Neural cell (in vitro differentiated cells): ENCODE measurements at regions not wholly inside any gene's neighbourhood (a gene's known extent, or its start where the extent isn't known, plus 50 kb on each side); places are given as distances from the start of the nearest gene placed in this dataset.
"Not testable (repeated sequence)": the region's sequence is repeated elsewhere in the genome, so short reads cannot be mapped to it uniquely, and the experiment has no call there.

Experiments used
- H2AFZ ChIP-seq: fragments of 200-600, 300-800 bp; sonication (generic), shearing (Covaris generic); 2 replicates; pipeline ENCODE4 v1.6.0; 2014; ENCODE audit warnings: low read depth, mild to moderate bottlenecking, antibody characterized with exemption, low read length, moderate library complexity
- H3F3A ChIP-seq: fragments of 200-600 bp; shearing (Covaris generic); 2 replicates; pipeline ENCODE4 v1.6.1; 2016; ENCODE audit warnings: mild to moderate bottlenecking, moderate library complexity, mixed read lengths, antibody characterized with exemption, low read length; ENCODE audit not compliant: insufficient read depth, poor library complexity, severe bottlenecking
- H3K27ac ChIP-seq: fragments of 200-600, 300-800 bp; sonication (generic), shearing (Covaris generic); 2 replicates; pipeline ENCODE4 v1.5.1; 2014; ENCODE audit warnings: mild to moderate bottlenecking, low read length, moderate library complexity
- H3K27me3 ChIP-seq: fragments of 300-800, 200-600 bp; sonication (generic), shearing (Covaris generic); 2 replicates; pipeline ENCODE4 v1.6.0; 2014; ENCODE audit warnings: mild to moderate bottlenecking, low read depth, low read length, moderate library complexity; ENCODE audit not compliant: insufficient read depth
- H3K36me3 ChIP-seq: fragments of 300-800, 200-600 bp; sonication (generic), shearing (Covaris generic); 2 replicates; pipeline ENCODE4 v1.5.1; 2014; ENCODE audit warnings: mild to moderate bottlenecking, antibody characterized with exemption, low read length, moderate library complexity; ENCODE audit not compliant: insufficient read depth
- H3K4me2 ChIP-seq: fragments of 300-800, 200-600 bp; sonication (generic), shearing (Covaris generic); 2 replicates; pipeline ENCODE4 v1.6.0; 2014; ENCODE audit warnings: mild to moderate bottlenecking, low read length
- H3K4me3 ChIP-seq: fragments of 300-800, 200-600 bp; sonication (generic), shearing (Covaris generic); 2 replicates; pipeline ENCODE4 v1.5.1; 2014; ENCODE audit warnings: mild to moderate bottlenecking, low read length, moderate library complexity
- H3K79me2 ChIP-seq: fragments of 200-600 bp; shearing (Covaris generic); replicated peaks from 2 replicates; pipeline ENCODE4 v1.6.0; 2014; ENCODE audit warnings: mild to moderate bottlenecking, low read length, moderate library complexity; ENCODE audit not compliant: insufficient read depth
- H3K9ac ChIP-seq: fragments of 300-800, 200-600 bp; sonication (generic), shearing (Covaris generic); 2 replicates; pipeline ENCODE4 v1.6.1; 2016; ENCODE audit warnings: mild to moderate bottlenecking, low read length, mixed read lengths
- H3K9me2 ChIP-seq: fragments of 200-600 bp; shearing (Covaris generic); 2 replicates; pipeline ENCODE4 v1.6.1; 2016; ENCODE audit warnings: mild to moderate bottlenecking, low read length, mixed read lengths; ENCODE audit not compliant: insufficient read depth
- H3K9me3 ChIP-seq: fragments of 200-600, 300-800 bp; sonication (generic), shearing (Covaris generic); 2 replicates; pipeline ENCODE4 v1.6.1; 2016; ENCODE audit warnings: mild to moderate bottlenecking, mixed run types, low read length, moderate library complexity, mixed read lengths
- H4K20me1 ChIP-seq: fragments of 200-600 bp; shearing (Covaris generic); 2 replicates; pipeline ENCODE4 v1.6.1; 2016; ENCODE audit warnings: mild to moderate bottlenecking, mixed run types; ENCODE audit not compliant: insufficient read depth
- EP300 ChIP-seq: fragments of 450-650 bp; conservative IDR thresholded peaks from 2 replicates; pipeline ENCODE4 v1.6.1; 2014; ENCODE audit warnings: antibody characterized with exemption, mild to moderate bottlenecking, moderate library complexity; ENCODE audit not compliant: poor library complexity, severe bottlenecking
- EZH2 ChIP-seq: fragments of 200-600, 300-800 bp; shearing (Covaris generic), sonication (generic); IDR thresholded peaks from 2 replicates; pipeline ENCODE4 v1.6.1; 2014; ENCODE audit warnings: antibody characterized with exemption, low read length, borderline replicate concordance, mild to moderate bottlenecking; ENCODE audit not compliant: insufficient read depth, poor library complexity, severe bottlenecking
- MXI1 ChIP-seq: fragments of 450-650 bp; conservative IDR thresholded peaks from 2 replicates; pipeline ENCODE4 v1.6.1; 2014; ENCODE audit warnings: antibody characterized with exemption, mild to moderate bottlenecking; ENCODE audit not compliant: poor library complexity, severe bottlenecking
- POLR2AphosphoS5 ChIP-seq: IDR thresholded peaks from 2 replicates; pipeline ENCODE4 v1.6.1; 2012
- RAD21 ChIP-seq: fragments of 450-650 bp; conservative IDR thresholded peaks from 2 replicates; pipeline ENCODE4 v1.6.1; 2014; ENCODE audit warnings: antibody characterized with exemption, mild to moderate bottlenecking, moderate library complexity
- REST ChIP-seq: IDR thresholded peaks from 2 replicates; pipeline ENCODE4 v1.6.1; 2012; ENCODE audit warnings: borderline replicate concordance
- SMC3 ChIP-seq: fragments of 450-650 bp; conservative IDR thresholded peaks from 2 replicates; pipeline ENCODE4 v1.6.1; 2014; ENCODE audit warnings: antibody characterized with exemption, mild to moderate bottlenecking, moderate library complexity; ENCODE audit not compliant: poor library complexity
- TAF1 ChIP-seq: IDR thresholded peaks from 2 replicates; pipeline ENCODE4 v1.6.1; 2012; ENCODE audit warnings: low read depth
- TF ChIP-seq, protein P1 (sequence below): fragments of 450-650 bp; IDR thresholded peaks from 2 replicates; pipeline ENCODE4 v1.5.1; 2014; ENCODE audit warnings: antibody characterized with exemption, mild to moderate bottlenecking, moderate library complexity; ENCODE audit not compliant: poor library complexity, severe bottlenecking

DNA sequence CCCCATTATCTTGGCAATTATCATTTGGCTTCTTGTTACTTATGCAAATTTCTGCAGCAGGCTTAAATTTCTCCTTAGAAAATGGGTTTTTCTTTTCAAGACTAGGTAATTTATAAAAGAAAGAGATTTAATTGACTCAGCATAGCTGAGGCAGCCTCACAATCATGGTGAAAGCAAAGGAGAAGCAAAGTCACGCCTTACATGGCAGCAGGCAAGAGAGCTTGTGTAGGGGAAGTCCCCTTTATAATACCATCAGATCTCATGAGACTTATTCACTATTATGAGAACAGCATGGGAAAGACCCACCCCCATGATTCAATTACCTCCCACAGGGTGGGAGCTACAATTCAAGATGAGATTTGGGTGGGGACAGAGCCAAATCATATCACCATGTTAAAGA is 158.3 kb upstream of the NRBF2 start:
- not testable (repeated sequence) for H3K36me3 ChIP-seq

DNA sequence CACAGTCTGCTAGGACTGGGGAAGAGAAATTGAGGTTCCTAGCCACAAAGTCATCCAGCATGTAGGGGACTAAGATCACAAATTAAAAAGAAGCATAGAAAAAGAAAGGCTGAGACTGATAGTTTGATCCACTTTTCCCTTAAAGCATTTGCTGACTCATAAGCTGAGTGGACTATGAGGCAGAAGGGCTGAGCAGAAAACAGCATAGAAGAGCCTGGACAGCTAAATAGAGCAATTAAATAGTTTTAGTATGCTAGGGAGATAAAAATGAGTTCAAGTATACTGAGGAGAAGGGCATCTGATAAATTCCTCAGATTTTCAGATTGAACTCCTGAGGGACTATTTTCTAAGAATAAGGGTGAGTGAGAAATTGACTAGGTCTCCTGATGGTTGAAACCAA is 155.9 kb upstream of the EGR2 start:
- no peak overlapping the region for H3K4me2 ChIP-seq

More for the DNA sequence above, 158.3 kb upstream of the NRBF2 start:
- H3K9me3 ChIP-seq, H3K4me2 ChIP-seq, H3K4me3 ChIP-seq, H3K9me2 ChIP-seq, H4K20me1 ChIP-seq, H3K27ac ChIP-seq, H3F3A ChIP-seq, H3K27me3 ChIP-seq, H2AFZ ChIP-seq, H3K79me2 ChIP-seq, H3K9ac ChIP-seq: not testable (repeated sequence)

DNA sequence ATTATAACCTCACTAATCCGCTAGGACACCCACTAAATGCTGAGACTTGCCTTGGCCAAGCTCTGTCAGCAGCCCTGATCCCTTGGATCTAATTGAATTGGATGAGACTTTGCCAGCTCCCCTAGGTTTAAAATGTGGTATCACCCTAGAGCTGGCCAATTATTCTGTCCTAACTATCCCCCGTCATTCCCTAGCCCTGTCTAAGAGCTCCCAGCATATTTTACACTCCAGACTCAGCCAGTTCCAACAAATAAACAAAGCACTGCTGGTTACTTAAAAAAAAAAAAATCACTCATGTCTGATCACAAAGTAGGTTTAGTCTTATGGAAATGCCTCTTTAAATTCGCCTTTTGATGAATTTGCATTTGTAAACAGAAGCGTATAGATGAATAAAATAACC is 147.9 kb upstream of the EGR2 start:
- H3K9me3 ChIP-seq = no peaks in the 10 kb centered on the region
- TF ChIP-seq SMC3 (no peak), TAF1 (no peak), EZH2 (no peak), RAD21 (no peak), MXI1 (no peak), REST (no peak), POLR2AphosphoS5 (no peak), EP300 (no peak)
- TF ChIP-seq, protein P1, sequence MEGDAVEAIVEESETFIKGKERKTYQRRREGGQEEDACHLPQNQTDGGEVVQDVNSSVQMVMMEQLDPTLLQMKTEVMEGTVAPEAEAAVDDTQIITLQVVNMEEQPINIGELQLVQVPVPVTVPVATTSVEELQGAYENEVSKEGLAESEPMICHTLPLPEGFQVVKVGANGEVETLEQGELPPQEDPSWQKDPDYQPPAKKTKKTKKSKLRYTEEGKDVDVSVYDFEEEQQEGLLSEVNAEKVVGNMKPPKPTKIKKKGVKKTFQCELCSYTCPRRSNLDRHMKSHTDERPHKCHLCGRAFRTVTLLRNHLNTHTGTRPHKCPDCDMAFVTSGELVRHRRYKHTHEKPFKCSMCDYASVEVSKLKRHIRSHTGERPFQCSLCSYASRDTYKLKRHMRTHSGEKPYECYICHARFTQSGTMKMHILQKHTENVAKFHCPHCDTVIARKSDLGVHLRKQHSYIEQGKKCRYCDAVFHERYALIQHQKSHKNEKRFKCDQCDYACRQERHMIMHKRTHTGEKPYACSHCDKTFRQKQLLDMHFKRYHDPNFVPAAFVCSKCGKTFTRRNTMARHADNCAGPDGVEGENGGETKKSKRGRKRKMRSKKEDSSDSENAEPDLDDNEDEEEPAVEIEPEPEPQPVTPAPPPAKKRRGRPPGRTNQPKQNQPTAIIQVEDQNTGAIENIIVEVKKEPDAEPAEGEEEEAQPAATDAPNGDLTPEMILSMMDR = no peak
- no peaks in the 10 kb centered on the region for H3F3A ChIP-seq
- no peaks in the 10 kb centered on the region for H3K36me3 ChIP-seq
- H3K27ac ChIP-seq = no peak overlapping the region
- no peaks in the 10 kb centered on the region for H3K9me2 ChIP-seq
- no peak overlapping the region for H3K9ac ChIP-seq
- no peaks in the 10 kb centered on the region for H3K79me2 ChIP-seq
- H4K20me1 ChIP-seq = no peaks in the 10 kb centered on the region
- no peak overlapping the region for H3K4me3 ChIP-seq
- no peak overlapping the region for H3K4me2 ChIP-seq
- H2AFZ ChIP-seq = no peak overlapping the region
- no peaks in the 10 kb centered on the region for H3K27me3 ChIP-seq

More for the DNA sequence above, 155.9 kb upstream of the EGR2 start:
- no peaks in the 10 kb centered on the region for H4K20me1 ChIP-seq
- TF ChIP-seq TAF1 (no peak), SMC3 (no peak), EZH2 (no peak), MXI1 (no peak)
- TF ChIP-seq, protein P1 = no peak
- H3K4me3 ChIP-seq = no peak overlapping the region
- no peaks in the 10 kb centered on the region for H3K27me3 ChIP-seq
- no peak overlapping the region for H3K9ac ChIP-seq
- no peaks in the 10 kb centered on the region for H3F3A ChIP-seq
- no peak overlapping the region for H3K27ac ChIP-seq
- no peak overlapping the region for H2AFZ ChIP-seq
- no peaks in the 10 kb centered on the region for H3K36me3 ChIP-seq
- peaks cover 5% of the 10 kb centered on the region for H3K9me3 ChIP-seq
- no peaks in the 10 kb centered on the region for H3K9me2 ChIP-seq
- H3K79me2 ChIP-seq = no peaks in the 10 kb centered on the region
